ENCODE measurements at regions not wholly inside any gene's neighbourhood (a gene's known extent, or its start where the extent isn't known, plus 50 kb on each side); places are given as distances from the start of the nearest gene placed in this dataset.

DNA sequence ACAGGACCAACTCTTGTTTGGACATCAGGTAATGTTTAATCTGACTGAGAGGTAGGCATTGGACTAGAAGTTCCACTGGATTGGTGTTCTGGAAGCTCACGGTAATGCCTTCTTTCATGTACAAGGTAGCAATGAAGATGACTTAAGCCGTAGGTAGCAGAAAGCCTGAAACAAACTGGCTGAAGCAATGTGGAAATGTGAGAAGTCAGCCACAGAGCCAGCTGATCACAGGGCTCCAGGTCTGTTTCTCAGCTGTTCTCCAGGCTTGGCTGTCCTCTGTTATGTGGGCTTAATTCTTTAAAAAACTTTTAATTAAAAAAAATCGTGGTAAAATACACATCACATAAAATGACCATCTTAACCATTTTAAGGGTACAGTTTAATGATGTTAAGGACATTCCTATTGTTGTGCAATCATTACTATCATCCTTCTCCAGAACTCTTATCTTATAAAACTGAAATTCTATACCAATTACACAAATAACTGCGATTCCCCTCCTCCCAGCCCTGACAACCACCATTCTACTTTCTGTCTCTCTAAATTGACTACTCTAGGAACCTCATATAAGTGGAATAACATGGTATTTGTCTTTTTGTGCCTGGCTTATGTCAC, 101.4 kb upstream of the ZNF32 start:
- TF ChIP-seq, protein P1, sequence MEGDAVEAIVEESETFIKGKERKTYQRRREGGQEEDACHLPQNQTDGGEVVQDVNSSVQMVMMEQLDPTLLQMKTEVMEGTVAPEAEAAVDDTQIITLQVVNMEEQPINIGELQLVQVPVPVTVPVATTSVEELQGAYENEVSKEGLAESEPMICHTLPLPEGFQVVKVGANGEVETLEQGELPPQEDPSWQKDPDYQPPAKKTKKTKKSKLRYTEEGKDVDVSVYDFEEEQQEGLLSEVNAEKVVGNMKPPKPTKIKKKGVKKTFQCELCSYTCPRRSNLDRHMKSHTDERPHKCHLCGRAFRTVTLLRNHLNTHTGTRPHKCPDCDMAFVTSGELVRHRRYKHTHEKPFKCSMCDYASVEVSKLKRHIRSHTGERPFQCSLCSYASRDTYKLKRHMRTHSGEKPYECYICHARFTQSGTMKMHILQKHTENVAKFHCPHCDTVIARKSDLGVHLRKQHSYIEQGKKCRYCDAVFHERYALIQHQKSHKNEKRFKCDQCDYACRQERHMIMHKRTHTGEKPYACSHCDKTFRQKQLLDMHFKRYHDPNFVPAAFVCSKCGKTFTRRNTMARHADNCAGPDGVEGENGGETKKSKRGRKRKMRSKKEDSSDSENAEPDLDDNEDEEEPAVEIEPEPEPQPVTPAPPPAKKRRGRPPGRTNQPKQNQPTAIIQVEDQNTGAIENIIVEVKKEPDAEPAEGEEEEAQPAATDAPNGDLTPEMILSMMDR (IDR thresholded peaks at IDR 0.05), result no peak
- no peak for TF ChIP-seq POLR2AphosphoS5 (IDR thresholded peaks at IDR 0.05)
